HL-60 (cell line): ENCODE measurements at regions not wholly inside any gene's neighbourhood (a gene's known extent, or its start where the extent isn't known, plus 50 kb on each side); places are given as distances from the start of the nearest gene placed in this dataset.

Experiments used
- DNase-seq, 2 experiments: peaks; one replicate each; pipeline ENCODE4 v3.0.0-alpha.2; 2010 to 2020; ENCODE audit warnings: low read depth in 1 of 2, low spot score in 1 of 2
- H3K27ac ChIP-seq: fragments of 250-450 bp; sonication (Bioruptor Pico); replicated peaks from 2 replicates; pipeline ENCODE4 v1.5.1; 2020; ENCODE audit warnings: mild to moderate bottlenecking, moderate library complexity
- H3K27me3 ChIP-seq: fragments of 250-450 bp; sonication (Bioruptor Pico); 2 replicates; pipeline ENCODE4 v1.5.1; 2021; ENCODE audit warnings: mild to moderate bottlenecking, moderate library complexity; ENCODE audit not compliant: insufficient read depth, poor library complexity, severe bottlenecking
- H3K4me3 ChIP-seq: replicated peaks from 2 replicates; pipeline ENCODE4 v1.5.1; 2011; ENCODE audit warnings: mild to moderate bottlenecking, control low read depth, low read length; ENCODE audit not compliant: insufficient read depth
- CTCF ChIP-seq: IDR thresholded peaks from one replicate; pipeline ENCODE4 v1.5.1; 2011; ENCODE audit warnings: low read length, control low read depth, inconsistent platforms; ENCODE audit not compliant: insufficient read depth
- GABPA ChIP-seq: IDR thresholded peaks from 2 replicates; pipeline ENCODE4 v1.6.1; 2012; ENCODE audit warnings: low read depth
- POLR2AphosphoS5 ChIP-seq: IDR thresholded peaks from 2 replicates; pipeline ENCODE4 v1.6.1; 2012; ENCODE audit warnings: low read depth
- REST ChIP-seq: IDR thresholded peaks from 2 replicates; pipeline ENCODE4 v1.6.1; 2012; ENCODE audit warnings: low read depth; ENCODE audit not compliant: insufficient replicate concordance
- SPI1 ChIP-seq: IDR thresholded peaks from 2 replicates; pipeline ENCODE4 v1.6.1; 2012; ENCODE audit warnings: low read depth, mild to moderate bottlenecking, borderline replicate concordance

GRCh38 chr1:22340873-22341272 is 110.8 kb upstream of the ZBTB40 start:
- DNase-seq = no peak

GRCh38 chr1:22341791-22342605 is 109.7 kb upstream of the ZBTB40 start:
- no peak for DNase-seq
- Histone ChIP-seq H3K27ac (no peak overlapping the region), H3K27me3 (peaks cover 7% of the 10 kb centered on the region), H3K4me3 (no peak overlapping the region)
- TF ChIP-seq SPI1 = no peak
- TF ChIP-seq POLR2AphosphoS5 = no peak
- no peak for TF ChIP-seq REST
- no peak for TF ChIP-seq GABPA
- no peak for TF ChIP-seq CTCF

More at GRCh38 chr1:22340873-22341272, 110.8 kb upstream of the ZBTB40 start:
- TF ChIP-seq REST = no peak
- no peak for TF ChIP-seq GABPA
- no peak for TF ChIP-seq CTCF
- TF ChIP-seq POLR2AphosphoS5 = no peak
- no peak for TF ChIP-seq SPI1
- H3K27me3 ChIP-seq = peaks cover 7% of the 10 kb centered on the region
- H3K4me3 ChIP-seq = no peak overlapping the region
- H3K27ac ChIP-seq = no peak overlapping the region

- Histone ChIP-seq H3K27me3 (peaks cover 7% of the 10 kb centered on the region), H3K27ac (no peak overlapping the region), H3K4me3 (no peak overlapping the region)
- no peak for TF ChIP-seq POLR2AphosphoS5
- no peak for TF ChIP-seq SPI1
- DNase-seq = no peak
Observed at GRCh38 chr1:22342734-22343191, 108.9 kb upstream of the ZBTB40 start.

GRCh38 chr1:22343456-22344328 is 108.0 kb upstream of the ZBTB40 start:
- DNase-seq = no peak
- H3K27ac ChIP-seq = no peak overlapping the region
- H3K4me3 ChIP-seq = no peak overlapping the region
- no peak for TF ChIP-seq SPI1
- H3K27me3 ChIP-seq = peaks cover 16% of the 10 kb centered on the region
